GM11168 (cell line): ENCODE measurements at regions not wholly inside any gene's neighbourhood (a gene's known extent, or its start where the extent isn't known, plus 50 kb on each side); places are given as distances from the start of the nearest gene placed in this dataset.

Experiments used
- in situ Hi-C: fragments of 300-500 bp; cut with MboI; formaldehyde crosslinking; loops from one replicate; pipeline ENCODE4 v1.12.0; 2022; ENCODE audit warnings: low sequenced_read_pairs; ENCODE audit not compliant: unreplicated experiment

DNA sequence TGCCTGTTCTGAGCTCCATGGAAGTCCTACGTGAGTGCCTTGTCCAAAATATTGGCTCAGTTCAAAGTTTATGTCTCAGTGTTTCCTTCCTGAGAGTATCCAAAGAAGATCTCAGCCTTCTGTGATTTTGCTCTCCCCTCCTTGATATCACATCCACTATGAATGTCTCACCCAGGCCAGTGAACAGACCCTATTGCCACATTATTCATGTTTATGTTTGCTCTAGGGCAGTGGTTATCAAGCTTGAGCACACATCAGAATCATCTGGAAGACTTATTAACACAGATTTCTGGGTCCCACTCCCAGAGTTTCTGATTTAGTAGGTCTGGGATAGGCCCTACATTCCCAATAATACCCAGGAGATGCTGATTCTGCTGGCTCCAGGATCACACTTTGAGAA is 145.0 kb upstream of the FGGY start:
- in situ Hi-C loops: no loop called here

GRCh38 chr1:59152511-59152910 is 144.4 kb upstream of the FGGY start:
- in situ Hi-C loops: no loop called here

- in situ Hi-C loops: no loop called here
Measured at GRCh38 chr1:59154401-59154800, 142.5 kb upstream of the FGGY start.

- in situ Hi-C loops: no loop called here
Measured at GRCh38 chr1:59155351-59155750, 141.5 kb upstream of the FGGY start.

GRCh38 chr1:59156051-59156450 is 140.8 kb upstream of the FGGY start:
- in situ Hi-C loops: no loop called here

DNA sequence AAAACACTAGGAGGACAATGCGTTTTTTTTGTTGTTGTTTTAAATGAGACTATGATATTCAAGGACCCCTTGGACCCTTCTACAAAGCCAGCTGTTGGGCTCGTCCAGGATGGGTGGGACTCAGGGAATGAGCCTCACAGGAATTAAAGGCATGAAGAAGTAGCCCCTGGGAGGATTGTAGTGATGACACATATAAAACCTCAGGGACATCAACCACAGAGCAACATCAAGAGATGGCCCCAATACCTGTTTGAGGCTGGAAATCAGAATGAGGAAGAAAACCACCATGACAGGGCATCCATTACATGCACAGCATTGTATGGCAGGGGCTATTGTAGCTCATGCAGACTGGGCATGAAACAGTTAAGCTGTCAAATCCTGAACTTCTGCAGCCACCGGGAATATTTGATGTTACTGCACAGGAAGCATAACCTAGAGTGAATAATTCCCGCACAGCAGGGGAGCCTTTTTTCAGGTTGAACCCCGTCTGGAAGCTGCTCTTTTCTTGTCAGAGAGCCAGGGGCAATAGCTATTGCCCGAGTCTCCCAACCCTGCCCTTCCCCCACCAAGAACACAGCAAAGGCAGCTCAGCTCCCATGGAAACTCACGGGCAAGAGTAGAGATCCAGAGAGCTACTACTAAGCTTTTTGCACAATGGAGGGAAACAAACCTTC is 140.2 kb upstream of the FGGY start:
- in situ Hi-C loops: no loop called here

GRCh38 chr1:59158321-59158720 is 138.6 kb upstream of the FGGY start:
- in situ Hi-C loops: no loop called here

- in situ Hi-C loops: no loop called here
Measured at GRCh38 chr1:59159557-59160203, 137.2 kb upstream of the FGGY start.

GRCh38 chr1:59161136-59161535 is 135.8 kb upstream of the FGGY start:
- in situ Hi-C loops: no loop called here

GRCh38 chr1:59162665-59163064 is 134.2 kb upstream of the FGGY start:
- in situ Hi-C loops: no loop called here

DNA sequence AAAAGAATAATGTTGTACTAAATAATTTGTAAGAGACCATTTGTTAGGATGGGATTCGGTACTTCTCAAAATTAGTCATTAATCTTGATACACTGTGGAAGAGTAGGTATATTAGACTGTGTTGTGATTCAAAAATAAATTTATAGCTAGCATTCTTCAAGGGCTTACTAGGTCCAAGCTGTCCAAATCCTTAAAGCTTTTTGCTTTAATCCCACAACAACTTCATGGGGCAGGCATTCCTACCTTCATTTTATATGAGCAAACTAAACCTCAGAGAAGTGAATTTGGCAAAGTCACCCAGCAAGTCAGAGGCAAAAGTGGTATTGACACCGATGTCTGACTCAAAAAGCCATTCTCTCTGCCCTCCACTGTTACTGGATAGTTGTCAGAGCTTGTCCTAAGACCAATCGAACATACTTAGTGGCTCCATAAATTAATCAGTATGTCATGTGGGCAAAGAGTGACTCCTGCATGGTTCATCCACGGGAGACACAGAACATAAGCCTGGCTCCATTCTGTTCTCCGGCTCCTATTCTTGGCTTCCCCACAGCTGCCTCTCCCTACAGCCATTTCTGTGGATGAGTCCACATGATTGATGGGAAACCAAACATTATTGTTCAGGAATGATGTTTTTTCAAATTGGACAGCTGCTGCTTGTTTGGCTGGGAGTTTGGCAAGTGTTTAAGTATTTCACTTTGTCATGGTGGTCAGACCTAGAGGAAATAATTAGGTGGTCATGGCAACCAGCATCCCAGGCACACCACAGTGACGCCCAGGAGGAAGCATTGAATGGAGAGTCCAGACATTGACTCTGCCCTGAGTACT is 133.4 kb upstream of the FGGY start:
- in situ Hi-C loops: no loop called here

DNA sequence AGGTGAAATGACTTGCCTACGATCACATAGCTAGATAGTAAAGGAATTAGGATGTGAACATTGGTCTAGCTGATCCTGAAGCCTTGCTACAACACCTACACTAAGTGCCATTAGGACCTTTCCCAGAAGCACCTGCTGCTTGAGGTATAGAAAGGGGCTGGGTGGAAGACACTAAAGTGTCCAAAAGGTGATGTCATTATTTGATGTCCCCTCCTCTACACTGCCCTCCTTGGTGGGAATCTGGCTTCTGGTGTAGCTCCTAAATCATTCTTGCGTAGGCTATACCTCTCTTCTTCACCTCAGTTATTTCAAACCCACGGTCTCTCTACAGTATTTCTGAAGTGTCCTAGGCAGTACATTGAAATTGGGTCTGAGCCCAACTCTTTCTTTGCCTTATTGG is 132.5 kb upstream of the FGGY start:
- in situ Hi-C loops: no loop called here

DNA sequence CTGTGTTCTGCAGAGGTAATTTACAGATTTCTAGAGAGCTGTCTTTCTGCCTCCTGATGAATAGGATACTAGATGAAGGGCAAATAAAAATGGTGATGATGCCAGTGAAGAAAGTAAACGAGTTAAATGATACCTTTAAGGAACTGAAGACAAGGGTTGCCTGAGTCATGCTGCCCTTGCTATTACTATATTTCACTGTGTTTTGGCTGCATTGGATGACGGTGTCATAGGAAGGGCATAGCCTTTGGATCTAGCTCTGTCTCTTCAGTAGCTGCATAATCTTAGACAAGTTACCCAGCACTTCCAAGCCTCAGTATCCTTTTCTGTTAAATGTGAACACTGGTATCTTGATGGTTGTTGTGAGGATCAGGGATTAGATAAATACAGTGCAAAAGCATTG is 131.5 kb upstream of the FGGY start:
- in situ Hi-C loops: no loop called here

DNA sequence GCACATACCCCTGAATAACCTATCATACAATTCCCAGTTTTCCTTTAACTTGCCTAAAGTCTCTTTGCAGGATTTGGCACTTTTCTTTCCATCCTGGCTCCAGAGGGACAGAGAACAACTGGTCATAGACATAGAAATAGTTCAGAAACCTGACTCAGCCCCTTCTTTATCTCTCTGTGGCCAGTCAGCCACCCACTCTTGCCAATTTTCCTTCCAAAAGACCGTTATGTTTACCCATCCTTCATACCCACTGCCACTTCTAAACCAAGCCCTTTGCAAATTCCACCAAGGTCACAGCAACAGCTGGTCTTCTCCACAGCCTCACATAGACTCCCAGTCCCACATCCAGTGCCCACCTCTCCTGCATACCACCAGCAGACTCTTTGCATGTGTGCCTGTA is 127.2 kb upstream of the FGGY start:
- in situ Hi-C loops: no loop called here

DNA sequence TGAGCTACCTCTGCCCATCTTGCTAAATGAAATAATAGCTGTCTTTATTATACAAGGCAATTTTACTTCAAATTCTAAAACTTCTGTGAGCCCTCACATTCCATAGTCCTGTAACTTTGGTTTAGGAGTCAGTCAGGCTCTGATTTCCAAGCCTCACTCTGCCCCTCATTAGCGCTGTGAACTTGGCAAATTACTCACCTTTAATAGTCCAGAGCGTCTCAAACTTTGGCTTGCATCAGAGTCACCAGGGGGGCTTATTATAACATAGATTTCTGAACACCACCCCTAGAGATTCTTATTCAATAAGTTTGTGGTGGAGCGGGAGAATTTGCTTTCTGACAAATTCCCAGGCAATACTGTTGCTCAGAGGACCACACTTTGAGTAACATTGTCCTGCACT is 126.2 kb upstream of the FGGY start:
- in situ Hi-C loops: no loop called here

- in situ Hi-C loops: no loop called here
Measured at GRCh38 chr1:59171788-59172187, 125.1 kb upstream of the FGGY start.

GRCh38 chr1:59172693-59173092 is 124.2 kb upstream of the FGGY start:
- in situ Hi-C loops: no loop called here

GRCh38 chr1:59173721-59174120 is 123.2 kb upstream of the FGGY start:
- in situ Hi-C loops: no loop called here

DNA sequence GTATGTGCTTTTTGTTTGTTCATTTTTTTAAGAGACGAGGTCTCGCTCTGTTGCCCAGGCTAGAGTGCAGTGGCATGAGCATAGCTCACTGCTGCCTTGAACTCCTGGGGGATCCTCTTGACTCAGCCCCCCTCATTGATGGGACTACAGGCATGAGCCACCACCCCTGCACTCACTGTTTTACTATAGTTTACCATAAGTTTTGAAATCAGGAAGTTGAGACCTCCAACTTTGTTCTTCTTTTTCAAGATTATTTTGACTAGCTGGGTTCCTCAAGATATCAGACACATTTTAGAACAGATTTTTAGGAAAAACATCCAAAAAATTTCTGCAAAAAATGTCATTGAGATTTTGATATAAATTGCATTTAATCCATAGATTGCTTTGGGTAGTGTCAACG is 120.4 kb upstream of the FGGY start:
- in situ Hi-C loops: no loop called here

DNA sequence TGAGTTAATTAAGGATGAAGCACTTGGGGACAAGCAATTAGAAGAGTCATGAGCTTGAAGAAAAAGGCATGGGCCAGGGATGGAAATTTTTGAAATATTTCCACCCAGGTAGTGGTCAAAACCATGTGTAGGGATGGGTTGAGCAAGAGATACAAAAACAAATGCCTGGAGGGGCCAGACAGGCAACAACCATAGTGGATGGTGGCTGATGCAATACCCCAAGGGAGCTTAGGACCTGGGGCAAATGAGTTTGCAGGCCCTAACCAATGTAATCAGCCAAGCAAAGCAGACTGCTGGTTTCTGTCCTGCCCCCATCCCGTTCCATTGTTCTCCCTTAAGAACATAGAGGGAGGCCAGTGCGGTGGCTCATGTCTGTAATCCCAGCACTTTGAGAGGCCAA is 119.1 kb upstream of the FGGY start:
- in situ Hi-C loops: no loop called here
